WTC11 (cell line): ENCODE measurements at regions not wholly inside any gene's neighbourhood (a gene's known extent, or its start where the extent isn't known, plus 50 kb on each side); places are given as distances from the start of the nearest gene placed in this dataset.

Source experiments
- ATF2 ChIP-seq: sonication (generic); formaldehyde crosslinking; IDR thresholded peaks from 2 replicates; pipeline ENCODE4 v1.8.1; 2022; ENCODE audit warnings: low read depth, missing genetic modification reagents, borderline replicate concordance
- CTCF ChIP-seq: fragments of 200-600 bp; IDR thresholded peaks from 2 replicates; pipeline ENCODE4 v1.8.0; 2022; ENCODE audit warnings: antibody characterized with exemption
- E2F1 ChIP-seq: sonication (generic); formaldehyde crosslinking; IDR thresholded peaks from 2 replicates; pipeline ENCODE4 v1.8.0; 2022; ENCODE audit warnings: mild to moderate bottlenecking, missing genetic modification reagents
- ETV6 ChIP-seq: sonication (generic); formaldehyde crosslinking; IDR thresholded peaks from 2 replicates; pipeline ENCODE4 v1.8.1; 2022; ENCODE audit warnings: mild to moderate bottlenecking, missing genetic modification reagents
- JUN ChIP-seq: sonication (generic); formaldehyde crosslinking; IDR thresholded peaks from 2 replicates; pipeline ENCODE4 v1.8.0; 2023; ENCODE audit warnings: mild to moderate bottlenecking, missing genetic modification reagents
- KAT7 ChIP-seq: sonication (generic); formaldehyde crosslinking; IDR thresholded peaks from 2 replicates; pipeline ENCODE4 v1.8.1; 2023; ENCODE audit warnings: missing genetic modification reagents, mild to moderate bottlenecking, borderline replicate concordance
- MAX ChIP-seq: sonication (generic); formaldehyde crosslinking; IDR thresholded peaks from 2 replicates; pipeline ENCODE4 v1.8.0; 2022; ENCODE audit warnings: mild to moderate bottlenecking, missing genetic modification reagents
- NFYB ChIP-seq: sonication (generic); formaldehyde crosslinking; conservative IDR thresholded peaks from 2 replicates; pipeline ENCODE4 v1.8.0; 2022; ENCODE audit warnings: low read depth, missing genetic modification reagents
- PRDM15 ChIP-seq: sonication (generic); formaldehyde crosslinking; IDR thresholded peaks from 2 replicates; pipeline ENCODE4 v1.8.0; 2022; ENCODE audit warnings: missing genetic modification reagents
- RORB ChIP-seq: fragments of 250-450 bp; sonication (Bioruptor Pico); IDR thresholded peaks from 2 replicates; pipeline ENCODE4 v1.9.0; 2021; ENCODE audit warnings: mild to moderate bottlenecking
- TCF7 ChIP-seq: sonication (generic); formaldehyde crosslinking; IDR thresholded peaks from 2 replicates; pipeline ENCODE4 v1.8.0; 2022; ENCODE audit warnings: mild to moderate bottlenecking, low read depth, missing genetic modification reagents, moderate library complexity
- ZBTB21 ChIP-seq: sonication (generic); formaldehyde crosslinking; IDR thresholded peaks from 2 replicates; pipeline ENCODE4 v1.8.1; 2023; ENCODE audit warnings: mild to moderate bottlenecking, missing genetic modification reagents, borderline replicate concordance
- ZNF232 ChIP-seq: sonication (generic); formaldehyde crosslinking; IDR thresholded peaks from 2 replicates; pipeline ENCODE4 v1.8.0; 2022; ENCODE audit warnings: mild to moderate bottlenecking, missing genetic modification reagents

GRCh38 chr22:47372596-47373385 lies 610.3 kb downstream of the TBC1D22A start:
- no peak for TF ChIP-seq ZNF232 (CRISPR knock-in tag)
- no peak for TF ChIP-seq MAX
- no peak for TF ChIP-seq CTCF
- no peak for TF ChIP-seq ZBTB21
- TF ChIP-seq E2F1 (CRISPR knock-in tag): no peak
- no peak for TF ChIP-seq ETV6 (CRISPR knock-in tag)
- TF ChIP-seq NFYB (CRISPR knock-in tag): no peak
- TF ChIP-seq ATF2: no peak
- TF ChIP-seq TCF7 (CRISPR knock-in tag): no peak
- no peak for TF ChIP-seq KAT7 (CRISPR knock-in tag)
- no peak for TF ChIP-seq JUN (CRISPR knock-in tag)
- TF ChIP-seq RORB: no peak
- TF ChIP-seq PRDM15 (CRISPR knock-in tag): no peak
